ENCODE measurements at regions not wholly inside any gene's neighbourhood (a gene's known extent, or its start where the extent isn't known, plus 50 kb on each side); places are given as distances from the start of the nearest gene placed in this dataset.

- no peak for DNase-seq (ENCODE audit: low read depth, low spot score)
Observed at GRCh38 chr1:162972773-162973172, 96.4 kb upstream of the RGS4 start.

DNA sequence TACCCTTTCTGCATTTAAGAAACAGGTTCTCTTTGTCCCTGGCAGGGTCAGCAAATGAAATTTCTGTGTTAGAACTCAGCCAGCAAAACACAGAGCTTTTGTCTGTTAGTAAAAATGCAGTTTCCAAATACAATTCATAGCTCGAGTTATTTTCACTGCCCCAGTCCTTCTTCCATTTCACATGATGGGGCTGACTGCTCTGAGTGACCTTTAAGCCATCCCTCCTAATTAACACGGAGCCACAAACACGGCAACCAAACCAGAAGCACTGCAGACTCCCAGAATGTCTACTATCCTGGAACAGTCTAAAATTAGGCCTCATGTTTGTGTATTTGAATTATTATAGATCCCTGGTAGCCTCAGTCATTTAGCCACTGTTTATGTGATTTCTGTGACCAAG lies 99.1 kb upstream of the RGS4 start:
- H3K9me3 ChIP-seq (ENCODE audit: control insufficient read depth, insufficient read depth, low read length), result no peaks in the 10 kb centered on the region
- H3K27me3 ChIP-seq (ENCODE audit: control insufficient read depth, insufficient read depth, low read length), result no peaks in the 10 kb centered on the region
- POLR2A ChIA-PET, result no interaction called here
- CTCF ChIA-PET, result no interaction called here
- TF ChIP-seq CTCF (IDR thresholded peaks at IDR 0.05; ENCODE audit: low read depth, low read length), result no peak
- H3K4me3 ChIP-seq (ENCODE audit: low read depth, low read length), result no peak overlapping the region
- no peak for DNase-seq (ENCODE audit: low read depth, low spot score)
- H3K27ac ChIP-seq (ENCODE audit: low read depth, low read length), result no peak overlapping the region

More at GRCh38 chr1:162972773-162973172, 96.4 kb upstream of the RGS4 start:
- H3K4me3 ChIP-seq (ENCODE audit: low read depth, low read length), result no peak overlapping the region
- POLR2A ChIA-PET, result no interaction called here
- H3K27ac ChIP-seq (ENCODE audit: low read depth, low read length), result no peak overlapping the region
- H3K9me3 ChIP-seq (ENCODE audit: control insufficient read depth, insufficient read depth, low read length), result no peaks in the 10 kb centered on the region
- TF ChIP-seq CTCF (IDR thresholded peaks at IDR 0.05; ENCODE audit: low read depth, low read length), result no peak
- CTCF ChIA-PET, result no interaction called here
- H3K27me3 ChIP-seq (ENCODE audit: control insufficient read depth, insufficient read depth, low read length), result no peaks in the 10 kb centered on the region

- CTCF ChIA-PET, result no interaction called here
- DNase-seq (ENCODE audit: low read depth, low spot score), result no peak
Observed at GRCh38 chr1:162966613-162967012, 102.5 kb upstream of the RGS4 start.

DNA sequence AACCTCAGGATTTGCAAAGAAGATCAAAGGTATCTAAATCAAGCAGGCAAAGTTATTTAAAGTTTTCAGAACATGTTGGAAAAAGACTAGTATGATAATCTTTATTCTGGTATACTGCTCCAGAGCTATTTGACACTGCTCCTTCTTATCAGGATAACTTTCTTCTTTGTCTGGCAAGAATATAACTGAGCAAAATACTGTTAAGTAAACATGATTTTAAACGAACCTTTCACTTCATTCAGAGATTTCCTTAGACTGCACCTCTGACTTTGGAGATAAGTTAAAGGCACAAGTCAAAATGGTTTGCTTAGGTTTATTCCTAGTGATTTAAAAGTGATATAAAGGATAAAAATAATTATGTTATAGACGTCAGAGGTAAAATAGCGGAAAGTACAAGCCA lies 103.9 kb upstream of the CCDC190 start:
- no peak for DNase-seq (ENCODE audit: low read depth, low spot score)
- POLR2A ChIA-PET, result no interaction called here
- no peak for TF ChIP-seq CTCF (IDR thresholded peaks at IDR 0.05; ENCODE audit: low read depth, low read length)
- H3K9me3 ChIP-seq (ENCODE audit: control insufficient read depth, insufficient read depth, low read length), result peaks cover 3% of the 10 kb centered on the region; the same call in 1 of the 2 replicates
- H3K27me3 ChIP-seq (ENCODE audit: control insufficient read depth, insufficient read depth, low read length), result no peaks in the 10 kb centered on the region
- H3K4me3 ChIP-seq (ENCODE audit: low read depth, low read length), result no peak overlapping the region
- CTCF ChIA-PET, result interaction anchor here (0.7 kb wide), 1 partner anchor 124 kb away, joined by 4 read pairs; no protein-coding TSS in a partner anchor
- H3K27ac ChIP-seq (ENCODE audit: low read depth, low read length), result no peak overlapping the region

More at GRCh38 chr1:162966613-162967012, 102.5 kb upstream of the RGS4 start:
- no peak overlapping the region for H3K27ac ChIP-seq (ENCODE audit: low read depth, low read length)
- no peak for TF ChIP-seq CTCF (IDR thresholded peaks at IDR 0.05; ENCODE audit: low read depth, low read length)
- peaks cover 3% of the 10 kb centered on the region; the same call in 1 of the 2 replicates for H3K9me3 ChIP-seq (ENCODE audit: control insufficient read depth, insufficient read depth, low read length)
- POLR2A ChIA-PET, result no interaction called here
- no peaks in the 10 kb centered on the region for H3K27me3 ChIP-seq (ENCODE audit: control insufficient read depth, insufficient read depth, low read length)
- no peak overlapping the region for H3K4me3 ChIP-seq (ENCODE audit: low read depth, low read length)

DNA sequence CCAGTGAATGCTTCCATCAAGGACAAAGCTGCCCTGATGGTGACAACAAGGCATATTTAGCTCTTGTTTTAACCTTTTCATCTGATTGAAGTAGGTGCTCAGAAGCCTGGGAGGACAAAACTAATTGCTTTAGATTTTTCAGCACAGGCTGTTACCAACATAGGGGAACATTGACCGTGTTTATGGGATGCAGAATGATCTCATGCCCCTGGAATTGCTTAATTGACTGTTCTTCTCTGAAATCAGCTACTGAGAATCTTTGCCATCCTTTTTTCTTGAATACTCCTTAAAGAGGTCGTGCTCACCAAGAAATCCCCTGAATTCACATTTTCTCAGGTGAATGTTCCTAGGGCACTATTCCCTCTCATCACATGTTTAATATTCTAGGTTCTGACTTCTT lies 95.9 kb upstream of the CCDC190 start:
- TF ChIP-seq CTCF (IDR thresholded peaks at IDR 0.05; ENCODE audit: low read depth, low read length), result no peak
- DNase-seq (ENCODE audit: low read depth, low spot score), result no peak
- no peak overlapping the region for H3K27ac ChIP-seq (ENCODE audit: low read depth, low read length)
- ChIA-PET CTCF (interaction anchor here (1.1 to 1.3 kb wide), 2 partner anchors 109 to 112 kb away, joined by 3 to 5 read pairs; partner anchors contain the start of gene RGS4), POLR2A (no interaction called here)
- H3K4me3 ChIP-seq (ENCODE audit: low read depth, low read length), result no peak overlapping the region
- H3K9me3 ChIP-seq (ENCODE audit: control insufficient read depth, insufficient read depth, low read length), result no peaks in the 10 kb centered on the region
- H3K27me3 ChIP-seq (ENCODE audit: control insufficient read depth, insufficient read depth, low read length), result no peaks in the 10 kb centered on the region
